Fibroblast of pulmonary artery (primary cell): ENCODE measurements at regions not wholly inside any gene's neighbourhood (a gene's known extent, or its start where the extent isn't known, plus 50 kb on each side); places are given as distances from the start of the nearest gene placed in this dataset.
A peak's percentile ranks its signal among the peaks of the same experiment; 100 is the strongest.

Experiments
- DNase-seq: peaks from one replicate; pipeline ENCODE4 v3.0.0-alpha.2; 2010; ENCODE audit warnings: low read depth
- H3K4me3 ChIP-seq: replicated peaks from 2 replicates; pipeline ENCODE4 v1.5.1; 2011; ENCODE audit warnings: low read depth, mild to moderate bottlenecking, control low read depth, low read length, moderate library complexity
- CTCF ChIP-seq: IDR thresholded peaks from 2 replicates; pipeline ENCODE4 v1.5.1; 2011; ENCODE audit warnings: mild to moderate bottlenecking, control low read depth, low read length, inconsistent platforms; ENCODE audit errors: missing control alignments

- no peak overlapping the region for H3K4me3 ChIP-seq
- TF ChIP-seq CTCF: no peak
- no peak for DNase-seq
Observed at GRCh38 chr5:99004960-99005359, 76.2 kb upstream of the CHD1 start.

- TF ChIP-seq CTCF: no peak
- peak; percentile 81 for DNase-seq
- H3K4me3 ChIP-seq: no peak overlapping the region
Observed at GRCh38 chr5:99000876-99001275, 72.1 kb upstream of the CHD1 start.

- no peak overlapping the region for H3K4me3 ChIP-seq
- no peak for TF ChIP-seq CTCF
- no peak for DNase-seq
Observed at GRCh38 chr5:99000221-99000620, 71.4 kb upstream of the CHD1 start.

- no peak for TF ChIP-seq CTCF
- peak; percentile 33 for DNase-seq
- H3K4me3 ChIP-seq: no peak overlapping the region
Observed at GRCh38 chr5:98999631-99000030, 70.8 kb upstream of the CHD1 start.

GRCh38 chr5:98997000-98997399 lies 68.2 kb upstream of the CHD1 start:
- TF ChIP-seq CTCF: no peak

GRCh38 chr5:98994611-98995010 lies 65.8 kb upstream of the CHD1 start:
- no peak for TF ChIP-seq CTCF
- H3K4me3 ChIP-seq: no peak overlapping the region
- no peak for DNase-seq

More at GRCh38 chr5:98997000-98997399, 68.2 kb upstream of the CHD1 start:
- peak; percentile 75 for DNase-seq
- no peak overlapping the region for H3K4me3 ChIP-seq

GRCh38 chr5:98993512-98993911 lies 64.7 kb upstream of the CHD1 start:
- no peak overlapping the region for H3K4me3 ChIP-seq
- no peak for DNase-seq
- no peak for TF ChIP-seq CTCF
